NCI-H1092 (cell line): ENCODE measurements at regions not wholly inside any gene's neighbourhood (a gene's known extent, or its start where the extent isn't known, plus 50 kb on each side); places are given as distances from the start of the nearest gene placed in this dataset.
"Not testable (repeated sequence)": the region's sequence is repeated elsewhere in the genome, so short reads cannot be mapped to it uniquely, and the experiment has no call there.

Experiments
- DNase-seq: peaks from one replicate; lab custom pipeline; 2025; lab: John Stamatoyannopoulos, UW

DNA sequence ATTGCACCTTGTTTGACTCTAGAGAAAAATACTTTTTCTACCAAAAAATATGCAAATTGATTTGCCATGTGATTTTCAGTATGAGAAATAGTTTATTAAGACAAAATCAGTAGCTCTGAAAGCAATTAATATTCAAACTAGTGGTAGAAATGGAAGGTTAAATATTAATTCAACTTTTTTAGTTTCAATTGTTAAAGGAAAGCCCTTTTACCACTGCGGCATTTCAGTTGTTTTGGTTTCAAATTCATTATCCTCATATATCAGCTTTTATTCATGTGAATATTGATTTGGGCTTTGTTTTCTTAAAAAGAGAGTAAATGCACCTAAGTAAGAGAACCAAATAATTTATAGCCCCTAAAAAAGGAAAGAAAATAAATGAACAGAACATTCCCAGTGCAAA, 660.6 kb upstream of the CHD1 start:
- DNase-seq = no peak

- DNase-seq = no peak
Observed at GRCh38 chr5:99587983-99588382, 659.2 kb upstream of the CHD1 start.

DNA sequence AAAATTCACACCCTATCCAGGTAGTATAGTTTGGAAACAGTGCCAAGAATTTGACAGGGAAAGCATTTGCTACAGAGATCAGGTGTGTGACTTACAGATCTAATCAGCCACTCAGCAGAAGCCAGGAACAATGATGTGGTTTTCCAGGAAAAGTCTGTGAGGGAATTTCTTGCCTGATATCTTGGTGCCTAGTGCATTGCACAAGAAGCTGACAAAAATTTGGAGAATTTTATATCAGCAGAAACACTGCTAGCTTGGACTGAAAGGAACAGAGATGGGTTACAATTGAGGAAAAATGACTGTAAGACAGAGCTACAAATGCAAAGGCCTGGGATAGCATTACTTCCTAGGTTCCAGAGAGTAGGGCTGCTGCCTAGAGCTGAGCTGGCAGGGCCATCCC, 658.1 kb upstream of the CHD1 start:
- DNase-seq = no peak

DNA sequence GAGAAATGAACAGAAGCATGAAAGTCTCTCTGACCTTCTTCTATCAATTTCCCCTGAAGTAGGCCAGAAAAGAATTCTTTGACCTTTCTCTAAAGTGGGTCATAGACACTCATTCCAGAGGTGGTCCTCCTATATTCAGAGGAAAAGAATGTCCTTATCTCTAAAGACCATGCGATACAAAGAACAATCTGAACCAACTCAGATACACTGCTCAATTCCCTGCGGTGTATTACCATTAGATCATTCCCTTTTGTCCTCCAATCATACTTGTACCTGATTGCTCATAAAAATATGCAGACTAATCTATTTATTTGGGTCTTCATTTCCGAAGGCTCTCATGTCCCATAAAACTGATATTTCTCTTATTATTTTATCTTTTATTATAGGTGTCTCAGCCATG, 652.4 kb upstream of the CHD1 start:
- not testable (repeated sequence) for DNase-seq

- not testable (repeated sequence) for DNase-seq
Observed at GRCh38 chr5:99562937-99563627, 634.3 kb upstream of the CHD1 start.

GRCh38 chr5:99553211-99553810, 624.5 kb upstream of the CHD1 start:
- DNase-seq = no peak

DNA sequence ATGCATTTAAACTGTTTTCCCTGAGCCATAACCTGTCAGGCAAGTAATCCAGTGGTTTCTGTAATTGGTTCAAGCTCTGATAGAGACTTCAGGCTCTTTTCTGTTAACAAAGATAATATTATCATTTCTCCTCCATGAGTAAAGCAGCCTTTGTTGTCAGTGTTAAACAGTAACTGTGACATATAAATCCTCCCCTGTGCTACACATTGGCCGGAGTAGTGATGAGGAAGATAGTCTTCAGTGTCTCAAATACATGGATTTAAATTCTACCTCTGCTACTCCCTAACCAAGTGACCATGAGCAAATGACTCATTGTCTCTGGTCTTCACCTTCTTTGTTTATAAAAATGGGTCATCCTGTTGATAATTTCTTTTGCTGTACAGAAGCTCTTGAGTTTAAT, 615.5 kb upstream of the CHD1 start:
- DNase-seq = no peak

GRCh38 chr5:99543841-99544240, 615.0 kb upstream of the CHD1 start:
- DNase-seq = no peak

GRCh38 chr5:99534241-99534640, 605.4 kb upstream of the CHD1 start:
- DNase-seq = not testable (repeated sequence)

DNA sequence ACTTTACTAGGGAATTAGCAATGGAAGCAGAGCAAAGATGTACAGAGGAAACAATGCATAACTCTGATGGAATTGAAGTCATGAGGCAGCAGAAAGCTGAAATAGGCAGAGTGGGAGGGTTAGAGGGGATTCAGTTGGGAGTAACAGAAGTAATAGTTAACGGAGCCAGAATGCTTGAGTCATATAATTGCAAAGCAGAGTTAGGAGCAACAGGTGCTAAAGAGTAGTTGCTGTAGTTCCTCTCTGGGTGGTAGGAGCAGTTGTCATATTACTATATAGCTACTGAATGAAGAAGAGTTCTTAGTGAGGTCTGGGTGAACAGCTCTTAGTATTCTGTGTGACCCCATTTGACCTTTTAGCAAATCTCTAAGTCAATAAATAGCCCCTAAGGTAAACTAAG, 592.9 kb upstream of the CHD1 start:
- not testable (repeated sequence) for DNase-seq

- not testable (repeated sequence) for DNase-seq
Observed at GRCh38 chr5:99515864-99516490, 587.2 kb upstream of the CHD1 start.

DNA sequence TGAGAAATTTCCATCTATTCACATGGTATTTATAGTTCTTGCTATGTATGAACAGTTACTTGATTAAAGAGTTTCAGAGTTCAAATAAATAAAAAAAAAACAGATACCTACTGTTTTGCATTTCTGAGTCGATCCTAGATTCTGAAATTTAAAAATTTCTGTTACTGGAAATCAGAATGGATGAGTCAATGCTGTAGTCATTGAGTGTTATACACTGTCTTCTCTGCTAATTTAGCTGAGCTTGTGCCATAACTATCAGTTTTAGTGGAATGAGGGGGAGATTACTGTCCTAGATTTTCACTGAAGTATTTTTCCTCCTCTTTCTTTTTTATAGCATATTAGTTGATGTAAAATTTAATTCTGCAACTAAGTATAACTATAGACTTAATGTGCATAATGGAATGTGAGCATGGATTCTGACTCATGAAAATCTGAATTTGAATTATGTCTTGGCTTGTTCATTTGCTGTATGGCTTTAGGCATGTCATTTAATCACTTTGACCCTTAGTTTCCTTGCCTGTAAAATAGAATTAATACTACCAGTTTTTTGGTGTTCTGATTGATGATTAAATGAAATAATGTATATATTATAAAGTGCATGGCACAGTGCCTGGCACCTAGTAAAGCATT, 581.5 kb upstream of the CHD1 start:
- DNase-seq = not testable (repeated sequence)

DNA sequence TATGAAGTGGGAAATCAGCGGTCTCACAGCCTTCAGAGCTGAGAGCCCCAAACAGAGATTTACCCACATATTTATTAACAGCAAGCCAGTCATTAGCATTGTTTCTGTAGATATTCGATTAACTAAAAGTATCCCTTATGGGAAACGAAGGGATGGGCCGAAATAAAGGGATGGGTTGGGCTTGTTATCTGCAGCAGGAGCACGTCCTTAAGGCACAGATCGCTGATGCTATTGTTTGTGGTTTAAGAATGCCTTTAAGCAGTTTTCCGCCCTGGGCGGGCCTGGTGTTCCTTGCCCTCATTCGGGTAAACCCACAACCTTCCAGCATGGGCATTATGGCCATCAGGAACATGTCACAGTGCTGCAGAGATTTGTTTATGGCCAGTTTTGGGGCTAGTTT, 580.3 kb upstream of the CHD1 start:
- DNase-seq = not testable (repeated sequence)

DNA sequence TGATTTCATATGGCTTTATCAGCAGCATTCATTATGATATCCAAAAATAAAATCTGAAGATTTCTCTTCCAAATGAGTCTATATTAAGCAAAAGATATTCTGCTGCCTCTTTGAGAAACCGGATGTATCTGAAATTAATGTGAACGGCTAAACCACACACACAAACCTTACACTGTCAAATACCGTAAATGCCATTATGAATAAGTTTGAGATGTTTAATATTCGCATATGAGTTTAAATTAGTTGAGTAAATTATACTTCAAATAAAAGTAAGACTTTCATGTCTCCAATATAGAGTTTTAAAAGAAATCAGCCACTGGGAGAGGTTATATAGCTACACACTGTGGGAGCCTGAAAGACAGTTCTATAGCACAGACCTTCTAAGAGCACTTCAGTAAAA, 566.6 kb upstream of the CHD1 start:
- not testable (repeated sequence) for DNase-seq

GRCh38 chr5:99478450-99478849, 549.6 kb upstream of the CHD1 start:
- not testable (repeated sequence) for DNase-seq

GRCh38 chr5:99473328-99473727, 544.5 kb upstream of the CHD1 start:
- DNase-seq = not testable (repeated sequence)

DNA sequence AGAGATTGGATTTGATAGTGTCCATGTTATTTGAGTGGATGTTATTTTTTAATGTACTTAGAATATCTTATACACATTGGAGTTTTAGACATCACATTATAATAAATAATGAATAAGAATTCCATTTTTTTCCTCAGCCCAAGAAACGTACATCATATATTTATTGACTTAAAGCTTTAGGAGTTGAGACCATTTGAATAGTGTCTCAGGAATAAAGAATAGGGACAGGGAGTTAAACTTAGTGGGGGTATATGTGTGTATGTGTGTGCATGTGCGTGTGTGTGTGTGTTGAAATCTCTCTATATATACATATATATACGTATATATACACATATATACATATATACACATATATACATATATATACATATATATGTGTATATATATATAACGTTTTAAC, 542.9 kb upstream of the CHD1 start:
- DNase-seq = not testable (repeated sequence)

DNA sequence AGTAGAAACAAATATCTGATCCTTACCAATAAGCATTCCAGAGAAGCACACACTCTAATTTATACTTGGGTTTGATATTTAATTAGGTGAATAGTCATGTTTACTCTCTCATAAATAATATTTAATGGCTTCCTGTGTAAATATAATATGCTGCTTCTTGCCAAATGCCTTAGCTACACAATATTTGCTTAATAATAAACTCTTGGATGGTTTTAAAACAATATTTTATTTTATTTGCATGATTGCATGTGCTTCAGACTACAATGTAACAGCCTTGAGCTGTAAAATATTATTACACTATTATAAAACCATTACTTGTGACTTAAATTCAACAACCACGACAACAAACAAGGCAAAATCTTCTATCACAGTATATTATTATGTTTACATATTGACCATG, 542.4 kb upstream of the CHD1 start:
- not testable (repeated sequence) for DNase-seq

GRCh38 chr5:99470636-99471035, 541.8 kb upstream of the CHD1 start:
- DNase-seq = not testable (repeated sequence)

- DNase-seq = no peak
Observed at GRCh38 chr5:99460701-99461100, 531.9 kb upstream of the CHD1 start.

GRCh38 chr5:99453196-99453595, 524.4 kb upstream of the CHD1 start:
- DNase-seq = no peak

- no peak for DNase-seq
Observed at GRCh38 chr5:99449786-99450185, 521.0 kb upstream of the CHD1 start.

DNA sequence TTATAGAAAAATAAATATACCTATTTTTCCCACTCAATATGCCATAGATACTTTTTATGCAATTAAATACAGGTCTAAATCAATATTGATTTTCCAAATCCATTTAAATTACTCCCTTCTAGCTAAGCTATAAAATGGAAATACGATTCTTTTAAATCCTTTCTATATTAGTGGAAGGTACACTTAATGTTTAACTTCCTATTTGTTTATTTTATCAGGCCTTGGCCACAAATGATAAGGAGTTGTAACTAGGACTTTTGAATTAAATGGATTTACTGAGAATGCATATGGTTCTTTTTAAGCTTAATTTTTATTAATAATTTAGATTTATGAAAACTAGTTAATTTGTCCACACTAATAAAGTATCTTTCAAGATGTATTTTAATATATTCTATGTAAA, 517.0 kb upstream of the CHD1 start:
- no peak for DNase-seq
